ENCODE measurements at regions not wholly inside any gene's neighbourhood (a gene's known extent, or its start where the extent isn't known, plus 50 kb on each side); places are given as distances from the start of the nearest gene placed in this dataset.

DNA sequence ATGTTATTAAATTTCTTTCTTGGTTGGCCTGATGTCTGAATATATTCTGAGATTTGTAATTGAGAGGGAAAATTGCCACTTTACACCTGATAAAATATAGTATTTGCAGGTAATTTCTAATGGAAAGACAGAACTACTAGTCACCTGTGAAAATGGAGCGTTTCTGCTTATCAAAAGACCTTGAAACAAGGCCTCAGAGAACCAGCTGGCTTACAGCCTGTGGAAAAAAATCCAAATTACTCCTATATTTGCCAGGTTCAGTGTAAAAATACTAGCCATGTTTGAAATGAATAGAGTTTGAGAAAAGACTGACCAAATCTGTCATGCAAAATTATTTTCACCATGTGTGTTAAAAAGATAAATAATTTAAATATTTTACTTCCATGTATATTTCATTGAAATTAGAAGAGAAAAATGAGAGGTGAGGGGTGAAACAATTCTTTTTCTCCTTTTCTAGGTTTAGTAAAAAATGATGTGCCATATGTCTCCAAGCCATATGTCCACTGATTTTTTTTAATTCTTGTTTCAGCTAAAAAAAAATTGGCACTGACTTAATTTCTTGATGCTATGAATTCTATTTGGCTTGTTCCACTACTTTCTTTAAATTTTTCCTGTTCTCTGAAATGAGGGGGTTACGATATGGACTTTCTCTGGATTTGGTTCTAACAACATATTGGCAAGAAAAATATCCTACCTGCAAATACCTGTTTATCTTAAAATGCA lies 464.9 kb downstream of the GRXCR1 start:
- Mint-ChIP-seq H3K4me3 (ENCODE audit: unreplicated experiment) (no peak overlapping the region), H3K4me1 (ENCODE audit: unreplicated experiment) (no peaks in the 10 kb centered on the region), H3K27me3 (ENCODE audit: unreplicated experiment) (no peaks in the 10 kb centered on the region), H3K9me3 (ENCODE audit: unreplicated experiment) (no peaks in the 10 kb centered on the region), H3K36me3 (ENCODE audit: unreplicated experiment) (no peaks in the 10 kb centered on the region), H3K27ac (ENCODE audit: unreplicated experiment) (no peak overlapping the region)
- DNase-seq (ENCODE audit: extremely low spot score, unreplicated experiment): no peak
- TF ChIP-seq, protein P1, sequence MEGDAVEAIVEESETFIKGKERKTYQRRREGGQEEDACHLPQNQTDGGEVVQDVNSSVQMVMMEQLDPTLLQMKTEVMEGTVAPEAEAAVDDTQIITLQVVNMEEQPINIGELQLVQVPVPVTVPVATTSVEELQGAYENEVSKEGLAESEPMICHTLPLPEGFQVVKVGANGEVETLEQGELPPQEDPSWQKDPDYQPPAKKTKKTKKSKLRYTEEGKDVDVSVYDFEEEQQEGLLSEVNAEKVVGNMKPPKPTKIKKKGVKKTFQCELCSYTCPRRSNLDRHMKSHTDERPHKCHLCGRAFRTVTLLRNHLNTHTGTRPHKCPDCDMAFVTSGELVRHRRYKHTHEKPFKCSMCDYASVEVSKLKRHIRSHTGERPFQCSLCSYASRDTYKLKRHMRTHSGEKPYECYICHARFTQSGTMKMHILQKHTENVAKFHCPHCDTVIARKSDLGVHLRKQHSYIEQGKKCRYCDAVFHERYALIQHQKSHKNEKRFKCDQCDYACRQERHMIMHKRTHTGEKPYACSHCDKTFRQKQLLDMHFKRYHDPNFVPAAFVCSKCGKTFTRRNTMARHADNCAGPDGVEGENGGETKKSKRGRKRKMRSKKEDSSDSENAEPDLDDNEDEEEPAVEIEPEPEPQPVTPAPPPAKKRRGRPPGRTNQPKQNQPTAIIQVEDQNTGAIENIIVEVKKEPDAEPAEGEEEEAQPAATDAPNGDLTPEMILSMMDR (IDR thresholded peaks at IDR 0.05): no peak

DNA sequence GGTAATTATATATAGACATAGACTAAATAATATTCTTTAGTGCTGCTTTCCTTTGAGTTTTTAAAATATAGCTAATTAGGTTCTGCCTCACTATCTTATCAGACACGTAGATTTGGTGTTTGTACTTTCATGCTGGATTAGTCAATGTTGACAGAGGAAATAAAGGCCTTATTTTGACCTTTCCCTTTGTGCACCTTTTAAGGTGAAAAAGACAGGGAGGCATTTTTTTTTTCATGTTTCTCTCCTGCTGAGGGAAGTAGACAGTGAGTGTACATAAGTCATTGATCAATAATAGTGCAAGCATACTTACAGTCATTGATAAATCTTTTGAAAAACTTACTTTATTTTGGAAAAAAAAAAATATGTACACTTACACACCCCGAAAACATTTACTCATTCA lies 467.8 kb downstream of the GRXCR1 start:
- no peaks in the 10 kb centered on the region for H3K9me3 Mint-ChIP-seq (ENCODE audit: unreplicated experiment)
- H3K36me3 Mint-ChIP-seq (ENCODE audit: unreplicated experiment): no peaks in the 10 kb centered on the region
- H3K4me3 Mint-ChIP-seq (ENCODE audit: unreplicated experiment): no peak overlapping the region
- no peaks in the 10 kb centered on the region for H3K27me3 Mint-ChIP-seq (ENCODE audit: unreplicated experiment)
- DNase-seq (ENCODE audit: extremely low spot score, unreplicated experiment): no peak
- no peak overlapping the region for H3K27ac Mint-ChIP-seq (ENCODE audit: unreplicated experiment)
- H3K4me1 Mint-ChIP-seq (ENCODE audit: unreplicated experiment): no peaks in the 10 kb centered on the region
- TF ChIP-seq, protein P1 (IDR thresholded peaks at IDR 0.05): no peak

DNA sequence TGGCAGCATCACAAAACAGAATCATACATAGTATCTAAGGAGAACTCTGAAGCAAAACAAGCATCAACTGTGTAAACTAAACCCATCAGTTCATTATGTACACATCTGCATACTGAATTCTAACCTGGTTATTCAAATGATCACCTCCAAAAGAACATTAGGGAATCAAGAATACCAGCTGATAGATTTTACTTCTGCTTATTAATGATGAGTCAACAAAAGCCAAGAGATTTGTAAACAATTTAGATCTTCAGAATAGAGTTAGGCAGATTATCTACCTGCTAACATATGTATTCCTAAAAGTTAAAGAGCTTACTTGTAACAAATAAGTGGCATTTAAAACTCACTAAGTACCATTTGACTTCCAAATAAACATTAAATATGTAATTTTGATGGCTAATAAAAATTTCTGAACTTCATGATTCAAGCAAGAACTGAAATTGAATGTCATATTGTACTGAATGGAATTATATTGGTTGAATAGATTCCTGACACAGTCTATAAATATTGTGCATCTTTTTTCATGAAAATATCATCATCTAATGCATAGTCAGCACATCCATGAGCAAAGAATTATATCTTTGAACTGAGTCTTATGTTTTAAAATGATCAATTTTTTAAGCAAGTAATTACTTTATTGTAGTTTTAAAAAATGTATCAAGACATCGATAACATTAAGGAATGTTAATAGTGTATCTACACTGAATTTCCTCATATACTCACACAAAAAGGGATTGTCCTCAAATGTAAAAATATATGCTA lies 470.5 kb downstream of the GRXCR1 start:
- no peaks in the 10 kb centered on the region for H3K4me1 Mint-ChIP-seq (ENCODE audit: unreplicated experiment)
- no peaks in the 10 kb centered on the region for H3K9me3 Mint-ChIP-seq (ENCODE audit: unreplicated experiment)
- no peak for DNase-seq (ENCODE audit: extremely low spot score, unreplicated experiment)
- no peak overlapping the region for H3K27ac Mint-ChIP-seq (ENCODE audit: unreplicated experiment)
- no peaks in the 10 kb centered on the region for H3K27me3 Mint-ChIP-seq (ENCODE audit: unreplicated experiment)
- TF ChIP-seq, protein P1 (IDR thresholded peaks at IDR 0.05): no peak
- H3K4me3 Mint-ChIP-seq (ENCODE audit: unreplicated experiment): no peak overlapping the region
- H3K36me3 Mint-ChIP-seq (ENCODE audit: unreplicated experiment): no peaks in the 10 kb centered on the region

DNA sequence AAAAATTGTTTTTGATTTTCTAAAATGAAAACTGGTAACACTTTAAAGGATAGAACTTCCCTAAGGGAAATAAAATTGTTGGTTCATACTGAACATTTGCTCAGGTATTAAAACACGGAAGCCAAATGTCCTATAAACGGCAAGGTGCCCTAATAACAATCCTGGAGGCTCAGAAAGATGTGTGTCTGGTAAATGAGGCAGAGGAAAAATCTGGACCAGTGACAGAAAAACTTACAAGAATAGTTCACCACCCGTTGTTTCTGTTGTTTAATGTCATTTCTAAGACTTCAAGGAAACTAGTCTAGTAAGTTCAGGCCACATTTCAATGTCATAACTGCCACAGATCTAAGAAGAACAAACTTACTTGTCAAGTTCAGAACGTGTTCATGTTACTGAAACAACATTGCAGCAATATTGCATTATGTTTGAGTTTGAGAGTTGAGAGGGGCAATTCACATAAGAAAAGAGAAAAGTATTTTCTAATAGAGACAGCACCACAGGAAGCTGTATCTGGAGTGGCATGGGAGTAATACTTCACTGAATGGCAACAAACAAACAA lies 476.6 kb downstream of the GRXCR1 start:
- H3K27me3 Mint-ChIP-seq (ENCODE audit: unreplicated experiment): peaks cover 3% of the 10 kb centered on the region
- H3K4me3 Mint-ChIP-seq (ENCODE audit: unreplicated experiment): no peak overlapping the region
- no peaks in the 10 kb centered on the region for H3K4me1 Mint-ChIP-seq (ENCODE audit: unreplicated experiment)
- no peak overlapping the region for H3K27ac Mint-ChIP-seq (ENCODE audit: unreplicated experiment)
- TF ChIP-seq, protein P1 (IDR thresholded peaks at IDR 0.05): no peak
- no peaks in the 10 kb centered on the region for H3K9me3 Mint-ChIP-seq (ENCODE audit: unreplicated experiment)
- DNase-seq (ENCODE audit: extremely low spot score, unreplicated experiment): no peak
- H3K36me3 Mint-ChIP-seq (ENCODE audit: unreplicated experiment): no peaks in the 10 kb centered on the region

DNA sequence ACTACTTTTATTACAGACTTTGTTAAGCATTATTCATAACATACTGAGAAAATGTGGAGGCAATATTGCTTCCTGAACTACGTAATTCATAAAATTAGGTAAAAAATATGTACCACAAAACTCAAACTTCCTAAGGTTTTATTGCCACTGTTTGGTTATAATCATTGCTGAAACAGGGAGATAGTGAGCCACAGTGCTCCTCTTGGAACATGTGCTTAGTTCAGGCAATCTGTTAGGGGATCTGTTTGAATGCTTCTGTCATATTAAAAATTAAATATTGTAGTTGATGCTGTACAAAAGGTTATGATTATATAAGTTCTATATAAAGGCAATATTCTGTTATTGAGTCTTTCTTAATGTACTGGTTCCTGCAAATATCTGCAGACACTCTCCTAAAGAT lies 480.7 kb downstream of the GRXCR1 start:
- no peak overlapping the region for H3K4me3 Mint-ChIP-seq (ENCODE audit: unreplicated experiment)
- H3K27me3 Mint-ChIP-seq (ENCODE audit: unreplicated experiment): peaks cover 3% of the 10 kb centered on the region
- no peaks in the 10 kb centered on the region for H3K36me3 Mint-ChIP-seq (ENCODE audit: unreplicated experiment)

More for the DNA sequence above, 480.7 kb downstream of the GRXCR1 start:
- Mint-ChIP-seq H3K9me3 (ENCODE audit: unreplicated experiment) (no peaks in the 10 kb centered on the region), H3K4me1 (ENCODE audit: unreplicated experiment) (no peaks in the 10 kb centered on the region), H3K27ac (ENCODE audit: unreplicated experiment) (no peak overlapping the region)
- no peak for DNase-seq (ENCODE audit: extremely low spot score, unreplicated experiment)
- TF ChIP-seq, protein P1 (IDR thresholded peaks at IDR 0.05): no peak
